Stomach (tissue), 8 donors: ENCODE measurements at regions not wholly inside any gene's neighbourhood (a gene's known extent, or its start where the extent isn't known, plus 50 kb on each side); places are given as distances from the start of the nearest gene placed in this dataset.
"Not testable (repeated sequence)": the region's sequence is repeated elsewhere in the genome, so short reads cannot be mapped to it uniquely, and the experiment has no call there.

Source experiments
- DNase-seq, 2 donors: peaks; one replicate each; pipeline versions ENCODE4 v3.0.0 to v3.0.0-alpha.2; 2013 to 2019
- H3K27ac ChIP-seq, 5 donors: fragments of 200-600 bp in 4 of 5; sonication (generic) in 4 of 5; one replicate each; pipeline ENCODE4 v1.5.1; 2013 to 2019; ENCODE audit warnings: mild to moderate bottlenecking in 1 of 5, moderate library complexity in 1 of 5
- H3K27me3 ChIP-seq, 3 donors: fragments of 200-600 bp; sonication (generic); one replicate each; pipeline ENCODE4 v1.5.1; 2017 to 2019; ENCODE audit warnings: mixed run types in 1 of 3
- H3K36me3 ChIP-seq, 4 donors: fragments of 200-600 bp; sonication (generic); 1 replicate in 3 of 4; 2 replicates in 1 of 4; pipeline ENCODE4 v1.5.1; 2016 to 2019
- H3K4me1 ChIP-seq, 4 donors: fragments of 200-600 bp; sonication (generic); one replicate each; pipeline ENCODE4 v1.5.1; 2016 to 2019
- H3K4me3 ChIP-seq, 4 donors: fragments of 200-600 bp; sonication (generic) in 3 of 4; one replicate each; pipeline ENCODE4 v1.5.1; 2016 to 2019; ENCODE audit warnings: mild to moderate bottlenecking in 1 of 4
- H3K9me3 ChIP-seq, 4 donors: fragments of 200-600 bp; sonication (generic); one replicate each; pipeline ENCODE4 v1.5.1; 2016 to 2019
- EP300 ChIP-seq: sonication (generic); formaldehyde crosslinking; IDR thresholded peaks from one replicate; pipeline ENCODE4 v1.6.1; 2017; ENCODE audit warnings: antibody characterized with exemption
- POLR2A ChIP-seq, 4 donors: fragments of 450-650 bp; IDR thresholded peaks; one replicate each; pipeline ENCODE4 v1.6.1; 2016; ENCODE audit warnings: antibody characterized with exemption in 4 of 4, control low read depth in 2 of 4, mild to moderate bottlenecking in 1 of 4, moderate library complexity in 1 of 4
- POLR2AphosphoS5 ChIP-seq, 3 donors: sonication (generic); formaldehyde crosslinking; IDR thresholded peaks; one replicate each; pipeline ENCODE4 v1.6.1; 2016; ENCODE audit warnings: antibody characterized with exemption in 3 of 3
- WGBS, 5 donors: extraction: QIAGEN DNeasy Blood & Tissue Kit in 3 of 5; methylation state at CpG; one replicate each; pipeline versions ENCODE4 v1.1.5 to v1.1.7; 2013 to 2018; 5-methylcytosine and 5-hydroxymethylcytosine counted together
- intact Hi-C: fragments of 100-400 bp; cut with DNase I; formaldehyde crosslinking; loops from one replicate; pipeline ENCODE4 v1.15.1; 2023; ENCODE audit warnings: low total_unique reads
- TF ChIP-seq, protein P1 (sequence below), 7 experiments: fragments of 450-650 bp in 4 of 7; fragments of 200-600 bp in 3 of 7; sonication (generic) in 3 of 7; IDR thresholded peaks; one replicate each; pipeline ENCODE4 v1.5.1; 2016 to 2019; ENCODE audit warnings: antibody characterized with exemption in 7 of 7, control low read depth in 2 of 7, mild to moderate bottlenecking in 1 of 7
- donor health status: healthy with polysubstance abuse.
- donor health status: Bipolar disorder and iron deficiency.
- donor health status: healthy.

DNA sequence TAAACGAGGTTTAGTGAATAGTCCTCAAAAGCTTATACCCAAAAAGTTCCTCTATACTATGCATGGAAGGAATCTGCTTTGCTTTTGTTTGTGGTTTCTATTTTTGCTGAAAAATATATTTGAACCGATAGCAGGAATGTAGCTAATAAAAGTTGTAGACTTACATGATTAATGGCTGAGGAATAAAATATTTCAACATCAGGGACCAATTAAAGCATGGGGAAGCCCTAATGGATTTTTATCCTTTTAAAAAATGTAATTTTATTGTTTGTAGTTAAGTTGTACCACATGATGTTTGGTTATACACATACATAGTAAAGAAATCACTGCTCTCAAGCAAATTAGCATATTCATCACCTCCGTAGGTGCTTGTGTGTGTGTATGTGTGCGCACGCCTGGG is 295.3 kb upstream of the CNTN5 start:
- Histone ChIP-seq H3K27ac (no peak overlapping the region), H3K36me3 (no peaks in the 10 kb centered on the region), H3K9me3 (peaks cover 0 to 18% (median 6%) of the 10 kb centered on the region in 4 donors), H3K4me3 (no peak overlapping the region), H3K27me3 (no peaks in the 10 kb centered on the region), H3K4me1 (no peaks in the 10 kb centered on the region)
- WGBS, 5 donors = 75 to 83% (median 79%) methylated on average over 5 of the region's 5 CpGs
- no peak for TF ChIP-seq EP300
- TF ChIP-seq, protein P1, sequence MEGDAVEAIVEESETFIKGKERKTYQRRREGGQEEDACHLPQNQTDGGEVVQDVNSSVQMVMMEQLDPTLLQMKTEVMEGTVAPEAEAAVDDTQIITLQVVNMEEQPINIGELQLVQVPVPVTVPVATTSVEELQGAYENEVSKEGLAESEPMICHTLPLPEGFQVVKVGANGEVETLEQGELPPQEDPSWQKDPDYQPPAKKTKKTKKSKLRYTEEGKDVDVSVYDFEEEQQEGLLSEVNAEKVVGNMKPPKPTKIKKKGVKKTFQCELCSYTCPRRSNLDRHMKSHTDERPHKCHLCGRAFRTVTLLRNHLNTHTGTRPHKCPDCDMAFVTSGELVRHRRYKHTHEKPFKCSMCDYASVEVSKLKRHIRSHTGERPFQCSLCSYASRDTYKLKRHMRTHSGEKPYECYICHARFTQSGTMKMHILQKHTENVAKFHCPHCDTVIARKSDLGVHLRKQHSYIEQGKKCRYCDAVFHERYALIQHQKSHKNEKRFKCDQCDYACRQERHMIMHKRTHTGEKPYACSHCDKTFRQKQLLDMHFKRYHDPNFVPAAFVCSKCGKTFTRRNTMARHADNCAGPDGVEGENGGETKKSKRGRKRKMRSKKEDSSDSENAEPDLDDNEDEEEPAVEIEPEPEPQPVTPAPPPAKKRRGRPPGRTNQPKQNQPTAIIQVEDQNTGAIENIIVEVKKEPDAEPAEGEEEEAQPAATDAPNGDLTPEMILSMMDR (IDR thresholded peaks at IDR 0.05) = no peak
- no peak for TF ChIP-seq POLR2A (IDR thresholded peaks at IDR 0.05)
- TF ChIP-seq POLR2AphosphoS5 (IDR thresholded peaks at IDR 0.05) = no peak
- no peak for DNase-seq
- intact Hi-C loops = no loop called here

- Histone ChIP-seq H3K27ac (no peak overlapping the region), H3K4me1 (no peaks in the 10 kb centered on the region), H3K27me3 (no peaks in the 10 kb centered on the region), H3K36me3 (no peaks in the 10 kb centered on the region), H3K9me3 (peaks cover 0 to 18% (median 6%) of the 10 kb centered on the region in 4 donors), H3K4me3 (no peak overlapping the region)
- 67 to 84% (median 77%) methylated on average over 4 of the region's 4 CpGs for WGBS, 5 donors
- DNase-seq = no peak
- intact Hi-C loops = no loop called here
- TF ChIP-seq, protein P1 (IDR thresholded peaks at IDR 0.05) = no peak
- TF ChIP-seq POLR2AphosphoS5 (IDR thresholded peaks at IDR 0.05) (no peak), POLR2A (IDR thresholded peaks at IDR 0.05) (no peak), EP300 (no peak)
Measured at GRCh38 chr11:98728421-98728820, 292.3 kb upstream of the CNTN5 start.

DNA sequence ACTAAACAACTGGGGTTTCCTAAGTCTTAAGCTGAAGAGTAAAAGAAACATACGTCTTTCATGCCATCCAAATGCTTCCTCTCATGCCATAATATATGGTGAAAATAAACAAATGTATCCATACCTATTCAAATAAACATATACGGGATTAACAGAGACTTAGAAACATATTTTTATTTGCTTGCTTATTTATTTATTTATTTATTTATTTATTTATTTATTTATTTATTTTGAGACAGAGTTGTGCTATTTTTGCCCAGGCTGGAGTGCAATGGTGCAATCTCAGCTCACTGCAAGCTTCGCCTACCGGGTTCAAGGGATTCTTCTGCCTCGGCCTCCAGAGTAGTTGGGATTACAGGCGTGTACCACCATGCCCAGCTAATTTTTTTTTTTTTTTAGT is 291.6 kb upstream of the CNTN5 start:
- no peaks in the 10 kb centered on the region for H3K36me3 ChIP-seq
- no peak overlapping the region for H3K4me3 ChIP-seq
- peaks cover 0 to 18% (median 6%) of the 10 kb centered on the region in 4 donors for H3K9me3 ChIP-seq
- 83 to 93% (median 93%) methylated on average over 6 of the region's 6 CpGs for WGBS, 5 donors
- TF ChIP-seq, protein P1 (IDR thresholded peaks at IDR 0.05) = no peak
- TF ChIP-seq EP300 = no peak
- no peak for TF ChIP-seq POLR2AphosphoS5 (IDR thresholded peaks at IDR 0.05)
- TF ChIP-seq POLR2A (IDR thresholded peaks at IDR 0.05) = no peak
- H3K27ac ChIP-seq = no peak overlapping the region
- no peak for DNase-seq
- no peaks in the 10 kb centered on the region for H3K27me3 ChIP-seq
- H3K4me1 ChIP-seq = no peaks in the 10 kb centered on the region
- intact Hi-C loops = no loop called here

DNA sequence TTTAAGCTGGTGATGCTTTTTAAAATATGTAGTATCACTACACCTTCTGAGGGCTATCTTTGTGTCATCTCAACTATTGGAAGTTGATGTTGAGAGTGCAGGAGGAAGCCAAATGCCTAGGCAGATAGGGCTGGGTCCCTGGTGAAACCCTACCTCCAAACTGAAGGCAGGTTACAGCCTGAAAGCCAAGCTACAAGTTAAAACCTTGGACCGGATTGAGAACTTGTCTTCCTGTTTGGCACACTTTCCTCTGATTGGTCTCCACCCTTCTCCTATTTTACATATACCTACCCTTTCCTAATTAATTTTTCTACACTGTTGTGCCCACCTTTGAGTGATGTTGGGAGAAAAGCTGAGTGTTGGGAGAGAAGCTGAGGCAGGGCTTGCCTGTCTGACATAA is 287.8 kb upstream of the CNTN5 start:
- no peak for DNase-seq
- H3K27me3 ChIP-seq = no peaks in the 10 kb centered on the region
- TF ChIP-seq, protein P1 (IDR thresholded peaks at IDR 0.05) = no peak
- no peak for TF ChIP-seq POLR2AphosphoS5 (IDR thresholded peaks at IDR 0.05)
- no peak for TF ChIP-seq POLR2A (IDR thresholded peaks at IDR 0.05)
- no peak for TF ChIP-seq EP300
- H3K9me3 ChIP-seq = peaks cover 0 to 5% (median 2%) of the 10 kb centered on the region in 4 donors
- H3K4me3 ChIP-seq = no peak overlapping the region
- H3K36me3 ChIP-seq = no peaks in the 10 kb centered on the region
- H3K4me1 ChIP-seq = no peaks in the 10 kb centered on the region
- intact Hi-C loops = no loop called here
- 77 to 94% (median 89%) methylated on average over 1 of the region's 1 CpG for WGBS, 5 donors
- H3K27ac ChIP-seq = no peak overlapping the region

DNA sequence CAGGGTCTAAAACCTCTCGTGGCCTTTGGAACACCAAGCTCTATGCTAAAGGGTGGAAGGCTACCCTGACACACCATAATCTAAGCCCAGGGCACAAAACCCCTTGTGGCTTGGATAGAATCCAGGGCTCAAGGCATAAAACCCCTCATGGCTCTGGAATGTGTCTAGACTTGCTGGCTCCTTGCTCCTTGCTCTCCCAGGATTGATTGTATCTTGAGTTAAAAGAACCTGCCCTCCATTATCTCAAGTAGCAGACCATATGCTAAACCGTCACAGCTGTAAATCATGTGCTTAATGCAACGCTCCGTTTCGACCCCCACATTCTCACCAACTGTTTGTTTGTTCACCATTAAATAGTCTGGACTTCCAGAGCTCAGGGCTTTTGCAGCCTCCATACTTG is 287.4 kb upstream of the CNTN5 start:
- DNase-seq, H3K27ac ChIP-seq, H3K27me3 ChIP-seq, H3K9me3 ChIP-seq, H3K4me3 ChIP-seq, H3K36me3 ChIP-seq, intact Hi-C loops, H3K4me1 ChIP-seq: not testable (repeated sequence)
- 59 to 67% (median 66%) methylated on average over 5 of the region's 5 CpGs for WGBS, 5 donors
